SK-N-MC (cell line): ENCODE measurements at regions not wholly inside any gene's neighbourhood (a gene's known extent, or its start where the extent isn't known, plus 50 kb on each side); places are given as distances from the start of the nearest gene placed in this dataset.
"Not testable (repeated sequence)": the region's sequence is repeated elsewhere in the genome, so short reads cannot be mapped to it uniquely, and the experiment has no call there.

ENCODE experiments used
- EZH2 ChIP-seq: fragments of 200-600 bp; sonication (generic); IDR thresholded peaks from one replicate; pipeline ENCODE4 v1.6.1; 2017; ENCODE audit warnings: antibody characterized with exemption
- POLR2AphosphoS5 ChIP-seq: IDR thresholded peaks from 2 replicates; pipeline ENCODE4 v1.6.1; 2012; ENCODE audit warnings: mild to moderate bottlenecking, low read depth, low read length, borderline replicate concordance

DNA sequence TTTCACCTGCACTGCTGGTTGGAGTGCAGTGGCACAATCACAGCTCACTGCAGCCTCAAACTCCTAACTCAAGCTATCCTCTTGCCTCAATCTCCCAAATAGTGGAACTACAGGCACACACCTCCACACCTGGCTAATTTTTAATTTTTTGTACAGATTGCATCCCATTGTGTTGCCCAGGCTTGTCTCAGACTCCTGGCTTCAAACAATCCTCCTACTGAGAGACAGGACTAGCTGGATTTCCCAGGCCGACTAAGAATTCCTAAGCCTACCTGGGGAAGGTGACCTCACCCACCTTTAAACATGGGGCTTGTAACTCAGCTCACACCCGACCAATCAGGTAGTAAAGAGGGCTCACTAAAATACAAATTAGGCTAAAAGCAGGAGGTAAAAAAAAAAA is 2003.3 kb upstream of the RAG2 start:
- TF ChIP-seq EZH2, POLR2AphosphoS5: not testable (repeated sequence)
